SK-N-SH (cell line): ENCODE measurements at regions not wholly inside any gene's neighbourhood (a gene's known extent, or its start where the extent isn't known, plus 50 kb on each side); places are given as distances from the start of the nearest gene placed in this dataset.
"Not testable (repeated sequence)": the region's sequence is repeated elsewhere in the genome, so short reads cannot be mapped to it uniquely, and the experiment has no call there.

Source experiments
- CTCF ChIA-PET: fragments of 300-600, 350-600 bp; formaldehyde crosslinking; extraction: SDS; loops from one replicate; lab custom pipeline; 2021; lab: Yijun Ruan, JAX
- POLR2A ChIA-PET: fragments of 350-600 bp; sonication (Branson Sonifier 250); formaldehyde crosslinking; extraction: SDS; loops from one replicate; lab custom pipeline; 2020; ENCODE audit warnings: antibody characterized with exemption, inconsistent platforms; lab: Yijun Ruan, JAX
- DNase-seq: peaks from one replicate; pipeline ENCODE4 v3.0.0; 2012
- H2AFZ ChIP-seq: fragments of 200-600 bp; sonication (generic); 2 replicates; pipeline ENCODE4 v1.8.1; 2016; ENCODE audit warnings: antibody characterized with exemption, mild to moderate bottlenecking, low read depth
- H3F3A ChIP-seq: fragments of 200-600 bp; sonication (generic); replicated peaks from 2 replicates; pipeline ENCODE3; 2016; ENCODE audit warnings: antibody characterized with exemption, mild to moderate bottlenecking; ENCODE audit not compliant: insufficient read depth
- H3K27ac ChIP-seq, 2 experiments: fragments of 200-500 bp in 1 of 2; fragments of 200-600 bp in 1 of 2; sonication (Bioruptor generic) in 1 of 2; sonication (generic), shearing (Covaris generic) in 1 of 2; 2 replicates each; pipeline versions ENCODE4 v1.5.1 to v1.6.1; 2014 to 2016; ENCODE audit warnings: low read depth in 2 of 2, inconsistent platforms in 1 of 2, low read length in 1 of 2, mild to moderate bottlenecking in 1 of 2, mixed read lengths in 1 of 2
- H3K27me3 ChIP-seq: fragments of 200-600 bp; sonication (generic), shearing (Covaris generic); 2 replicates; pipeline ENCODE4 v1.6.1; 2016; ENCODE audit warnings: mixed run types; ENCODE audit not compliant: insufficient read depth
- H3K36me3 ChIP-seq, 2 experiments: fragments of 200-500 bp in 1 of 2; fragments of 200-600 bp in 1 of 2; sonication (Bioruptor generic) in 1 of 2; sonication (generic) in 1 of 2; replicated peaks in 1 of 2; 2 replicates each; pipeline versions ENCODE3 to v1.5.1; 2014 to 2016; ENCODE audit warnings: low read length in 1 of 2, mild to moderate bottlenecking in 1 of 2; ENCODE audit not compliant: insufficient read depth in 2 of 2, control insufficient read depth in 1 of 2
- H3K4me1 ChIP-seq, 2 experiments: fragments of 200-500 bp in 1 of 2; fragments of 200-600 bp in 1 of 2; sonication (Bioruptor generic) in 1 of 2; sonication (generic), shearing (Covaris generic) in 1 of 2; 2 replicates each; pipeline versions ENCODE4 v1.5.1 to v1.6.1; 2014 to 2016; ENCODE audit warnings: low read depth in 1 of 2, low read length in 1 of 2, mixed run types in 1 of 2; ENCODE audit not compliant: insufficient read depth in 2 of 2, control insufficient read depth in 1 of 2
- H3K4me2 ChIP-seq: fragments of 200-600 bp; sonication (generic), shearing (Covaris generic); 2 replicates; pipeline ENCODE4 v1.6.1; 2017; ENCODE audit warnings: mixed run types
- H3K4me3 ChIP-seq, 2 experiments: fragments of 200-500 bp in 1 of 2; fragments of 200-600 bp in 1 of 2; sonication (Bioruptor generic) in 1 of 2; sonication (generic), shearing (Covaris generic) in 1 of 2; 2 replicates each; pipeline versions ENCODE4 v1.5.1 to v1.8.1; 2014 to 2016; ENCODE audit warnings: low read depth in 2 of 2, inconsistent platforms in 1 of 2, low read length in 1 of 2, mild to moderate bottlenecking in 1 of 2, mixed read lengths in 1 of 2, moderate library complexity in 1 of 2
- H3K79me2 ChIP-seq: fragments of 200-600 bp; sonication (generic); 2 replicates; pipeline ENCODE4 v1.8.1; 2017; ENCODE audit warnings: mild to moderate bottlenecking; ENCODE audit not compliant: insufficient read depth
- H3K9ac ChIP-seq: fragments of 200-600 bp; sonication (generic); 2 replicates; pipeline ENCODE4 v1.6.1; 2017; ENCODE audit warnings: mixed run types
- H3K9me2 ChIP-seq: fragments of 200-600 bp; sonication (generic); 2 replicates; pipeline ENCODE4 v1.6.1; 2017; ENCODE audit warnings: mixed run types
- H3K9me3 ChIP-seq: fragments of 200-600 bp; sonication (generic); 2 replicates; pipeline ENCODE4 v1.6.1; 2017; ENCODE audit warnings: mixed run types, mild to moderate bottlenecking, moderate library complexity
- H4K20me1 ChIP-seq: fragments of 200-600 bp; sonication (generic); 2 replicates; pipeline ENCODE4 v1.6.1; 2017; ENCODE audit warnings: mild to moderate bottlenecking, mixed run types; ENCODE audit not compliant: insufficient read depth
- EP300 ChIP-seq, 2 experiments: IDR thresholded peaks; 2 replicates each; pipeline versions ENCODE4 v1.4.0 to v1.6.1; 2012; ENCODE audit warnings: borderline replicate concordance in 1 of 2, low read depth in 1 of 2, low read length in 1 of 2
- EZH2phosphoT487 ChIP-seq: fragments of 200-600 bp; sonication (generic); IDR thresholded peaks from 2 replicates; pipeline ENCODE4 v1.6.1; 2017; ENCODE audit warnings: low read depth, mixed run types, mild to moderate bottlenecking, antibody characterized with exemption, moderate library complexity, borderline replicate concordance
- FOSL2 ChIP-seq: IDR thresholded peaks from 2 replicates; pipeline ENCODE4 v1.4.0; 2012; ENCODE audit warnings: low read depth, mild to moderate bottlenecking, moderate library complexity, borderline replicate concordance
- FOXJ3 ChIP-seq: sonication (generic); formaldehyde crosslinking; IDR thresholded peaks from 2 replicates; pipeline ENCODE4 v1.5.1; 2020; ENCODE audit warnings: mild to moderate bottlenecking, missing genetic modification reagents
- IRF3 ChIP-seq: fragments of 150-350 bp; IDR thresholded peaks from 2 replicates; pipeline ENCODE4 v1.6.1; 2016; ENCODE audit warnings: mild to moderate bottlenecking, low read depth, low read length
- MAX ChIP-seq: IDR thresholded peaks from 2 replicates; pipeline ENCODE4 v1.4.0; 2012; ENCODE audit warnings: low read depth
- MEF2A ChIP-seq: IDR thresholded peaks from 2 replicates; pipeline ENCODE4 v1.4.0; 2012; ENCODE audit warnings: low read depth, borderline replicate concordance
- NFIC ChIP-seq: IDR thresholded peaks from 2 replicates; pipeline ENCODE4 v1.4.0; 2012; ENCODE audit warnings: borderline replicate concordance
- PBX3 ChIP-seq: IDR thresholded peaks from 2 replicates; pipeline ENCODE4; 2012
- POLR2AphosphoS5 ChIP-seq: IDR thresholded peaks from 2 replicates; pipeline ENCODE4 v1.6.1; 2012; ENCODE audit warnings: low read depth, low read length
- TEAD4 ChIP-seq: IDR thresholded peaks from 2 replicates; pipeline ENCODE4 v1.4.0; 2012; ENCODE audit warnings: mild to moderate bottlenecking, borderline replicate concordance; ENCODE audit not compliant: insufficient read depth
- YY1 ChIP-seq: IDR thresholded peaks from 2 replicates; pipeline ENCODE4 v1.4.0; 2012; ENCODE audit warnings: low read depth, mild to moderate bottlenecking
- WGBS: methylation state at CpG from one replicate; pipeline ENCODE4 v1.1.6; 2017; ENCODE audit warnings: low lambda C conversion rate; 5-methylcytosine and 5-hydroxymethylcytosine counted together

GRCh38 chr12:131561051-131561450, 149.8 kb upstream of the SFSWAP start (continued):
- TF ChIP-seq IRF3 (no peak), EP300 (IDR thresholded peaks at IDR 0.05; ENCODE audit: borderline replicate concordance in 1 of 2, low read depth in 1 of 2, low read length in 1 of 2) (no peak), MEF2A (no peak), TEAD4 (no peak), MAX (no peak), FOXJ3 (CRISPR knock-in tag) (no peak)

- no peak overlapping the region for H3K4me2 ChIP-seq
- WGBS = 45% methylated on average over 9 of the region's 9 CpGs
- H3K9me2 ChIP-seq = no peaks in the 10 kb centered on the region
- no peaks in the 10 kb centered on the region for H3K27me3 ChIP-seq
- no peak overlapping the region for H3K27ac ChIP-seq
- no peaks in the 10 kb centered on the region for H3F3A ChIP-seq
- no peak overlapping the region for H3K9ac ChIP-seq
- H3K9me3 ChIP-seq = no peaks in the 10 kb centered on the region
- no peak overlapping the region for H3K4me3 ChIP-seq
- H4K20me1 ChIP-seq = no peaks in the 10 kb centered on the region
- no peak overlapping the region for H2AFZ ChIP-seq
- no peaks in the 10 kb centered on the region for H3K36me3 ChIP-seq
- TF ChIP-seq MEF2A = no peak
- no peak for TF ChIP-seq FOSL2
- TF ChIP-seq YY1 = no peak
- TF ChIP-seq NFIC = no peak
- no peak for TF ChIP-seq TEAD4
- no peak for TF ChIP-seq EZH2phosphoT487
- no peak for TF ChIP-seq EP300 (IDR thresholded peaks at IDR 0.05; ENCODE audit: borderline replicate concordance in 1 of 2, low read depth in 1 of 2, low read length in 1 of 2)
- TF ChIP-seq PBX3 = no peak
- no peak for TF ChIP-seq POLR2AphosphoS5
- no peaks in the 10 kb centered on the region for H3K79me2 ChIP-seq
- H3K4me1 ChIP-seq = peaks cover 0 to 2% of the 10 kb centered on the region in 2 experiments; a peak in 1 of 4 replicates
- CTCF ChIA-PET = interaction anchor here (0.7 to 0.9 kb wide), 2 partner anchors 12 to 192 kb away, joined by 3 to 4 read pairs; no protein-coding TSS in a partner anchor
- DNase-seq = no peak
- POLR2A ChIA-PET = no interaction called here
These were observed 148.8 kb upstream of the SFSWAP start for GRCh38 chr12:131561891-131562684.

GRCh38 chr12:131564138-131564727, 146.7 kb upstream of the SFSWAP start:
- DNase-seq, POLR2A ChIA-PET, H3K9me2 ChIP-seq, H2AFZ ChIP-seq, H3K4me3 ChIP-seq, H3K9ac ChIP-seq, H3K4me1 ChIP-seq, H4K20me1 ChIP-seq, H3K27ac ChIP-seq, H3F3A ChIP-seq, H3K9me3 ChIP-seq, H3K27me3 ChIP-seq, H3K79me2 ChIP-seq, H3K36me3 ChIP-seq, H3K4me2 ChIP-seq: not testable (repeated sequence)
- CTCF ChIA-PET = interaction anchor here (1.2 kb wide), 1 partner anchor 460 kb away, joined by 3 read pairs; no protein-coding TSS in a partner anchor
- WGBS = 36% methylated on average over 11 of the region's 12 CpGs
